ENCODE measurements at regions not wholly inside any gene's neighbourhood (a gene's known extent, or its start where the extent isn't known, plus 50 kb on each side); places are given as distances from the start of the nearest gene placed in this dataset.

- intact Hi-C loops (cut with micrococcal nuclease), result loop anchor here (1.0 to 5.0 kb wide), 2 partner anchors 169 to 209 kb away; no protein-coding TSS in a partner anchor
- Histone ChIP-seq H3K9me2 (replicated peaks; ENCODE audit: low read length) (no peaks in the 10 kb centered on the region), H3K36me3 (ENCODE audit: low read depth, low read length) (no peaks in the 10 kb centered on the region), H3K4me3 (ENCODE audit: low read length) (no peak overlapping the region), H3K4me2 (ENCODE audit: low read length) (no peak overlapping the region), H3K27me3 (ENCODE audit: low read length) (no peaks in the 10 kb centered on the region), H3K79me2 (ENCODE audit: low read length) (no peaks in the 10 kb centered on the region), H3K9ac (ENCODE audit: low read length) (no peak overlapping the region), H3K9me3 (ENCODE audit: low read length) (no peaks in the 10 kb centered on the region), H3K27ac (ENCODE audit: low read length) (no peak overlapping the region), H2AFZ (ENCODE audit: low read length) (no peak overlapping the region), H4K20me1 (ENCODE audit: low read length) (no peaks in the 10 kb centered on the region), H3K4me1 (ENCODE audit: insufficient read depth, low read length) (0 out of 2 replicates have a peak, but pooled peaks cover 5% of the 10 kb centered on the region), H3F3A (ENCODE audit: low read length, unreplicated experiment) (no peaks in the 10 kb centered on the region)
- ChIA-PET POLR2A (ENCODE audit: unreplicated experiment) (no interaction called here), CTCF (no interaction called here)
- BruUV-seq (replicated peaks), result no TSS peak
- TF ChIP-seq EZH2phosphoT487 (IDR thresholded peaks at IDR 0.05; ENCODE audit: borderline replicate concordance, low read length), result no peak
- TF ChIP-seq, protein P1, sequence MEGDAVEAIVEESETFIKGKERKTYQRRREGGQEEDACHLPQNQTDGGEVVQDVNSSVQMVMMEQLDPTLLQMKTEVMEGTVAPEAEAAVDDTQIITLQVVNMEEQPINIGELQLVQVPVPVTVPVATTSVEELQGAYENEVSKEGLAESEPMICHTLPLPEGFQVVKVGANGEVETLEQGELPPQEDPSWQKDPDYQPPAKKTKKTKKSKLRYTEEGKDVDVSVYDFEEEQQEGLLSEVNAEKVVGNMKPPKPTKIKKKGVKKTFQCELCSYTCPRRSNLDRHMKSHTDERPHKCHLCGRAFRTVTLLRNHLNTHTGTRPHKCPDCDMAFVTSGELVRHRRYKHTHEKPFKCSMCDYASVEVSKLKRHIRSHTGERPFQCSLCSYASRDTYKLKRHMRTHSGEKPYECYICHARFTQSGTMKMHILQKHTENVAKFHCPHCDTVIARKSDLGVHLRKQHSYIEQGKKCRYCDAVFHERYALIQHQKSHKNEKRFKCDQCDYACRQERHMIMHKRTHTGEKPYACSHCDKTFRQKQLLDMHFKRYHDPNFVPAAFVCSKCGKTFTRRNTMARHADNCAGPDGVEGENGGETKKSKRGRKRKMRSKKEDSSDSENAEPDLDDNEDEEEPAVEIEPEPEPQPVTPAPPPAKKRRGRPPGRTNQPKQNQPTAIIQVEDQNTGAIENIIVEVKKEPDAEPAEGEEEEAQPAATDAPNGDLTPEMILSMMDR (conservative IDR thresholded peaks at IDR 0.05; ENCODE audit: low read depth, low read length), result peak; percentile 85
- peak; percentile 64 for DNase-seq
- ATAC-seq, result peak; percentile 38; the same call in 1 of the 2 replicates
Measured at GRCh38 chr4:71941001-71941400, 90.8 kb upstream of the NPFFR2 start.

GRCh38 chr4:71944956-71945355 is 86.8 kb upstream of the NPFFR2 start:
- TF ChIP-seq EZH2phosphoT487 (IDR thresholded peaks at IDR 0.05; ENCODE audit: borderline replicate concordance, low read length) (no peak), EZH2 (IDR thresholded peaks at IDR 0.05; ENCODE audit: low read length, unreplicated experiment) (no peak)
- TF ChIP-seq, protein P1 (conservative IDR thresholded peaks at IDR 0.05; ENCODE audit: low read depth, low read length), result no peak
- ATAC-seq, result peak; percentile 57
- CTCF ChIA-PET, result no interaction called here
- intact Hi-C loops (cut with micrococcal nuclease), result loop anchor here (5.0 kb wide), 1 partner anchor 173 kb away; no protein-coding TSS in a partner anchor
- H4K20me1 ChIP-seq (ENCODE audit: low read length), result no peaks in the 10 kb centered on the region
- H3K4me1 ChIP-seq (ENCODE audit: insufficient read depth, low read length), result 0 out of 2 replicates have a peak, but pooled peaks cover 5% of the 10 kb centered on the region
- no peaks in the 10 kb centered on the region for H3K9me2 ChIP-seq (replicated peaks; ENCODE audit: low read length)
- DNase-seq, result peak; percentile 65
- H3K79me2 ChIP-seq (ENCODE audit: low read length), result no peaks in the 10 kb centered on the region
- no peak overlapping the region for H3K4me2 ChIP-seq (ENCODE audit: low read length)
- H3K36me3 ChIP-seq (ENCODE audit: low read depth, low read length), result no peaks in the 10 kb centered on the region
- no peak overlapping the region for H3K27ac ChIP-seq (ENCODE audit: low read length)
- POLR2A ChIA-PET (ENCODE audit: unreplicated experiment), result no interaction called here
- no TSS peak for BruUV-seq (replicated peaks)
- H3K4me3 ChIP-seq (ENCODE audit: low read length), result no peak overlapping the region
- H3K9ac ChIP-seq (ENCODE audit: low read length), result no peak overlapping the region
- no peaks in the 10 kb centered on the region for H3K9me3 ChIP-seq (ENCODE audit: low read length)
- H3K27me3 ChIP-seq (ENCODE audit: low read length), result no peaks in the 10 kb centered on the region
- H2AFZ ChIP-seq (ENCODE audit: low read length), result no peak overlapping the region
- no peaks in the 10 kb centered on the region for H3F3A ChIP-seq (ENCODE audit: low read length, unreplicated experiment)

DNA sequence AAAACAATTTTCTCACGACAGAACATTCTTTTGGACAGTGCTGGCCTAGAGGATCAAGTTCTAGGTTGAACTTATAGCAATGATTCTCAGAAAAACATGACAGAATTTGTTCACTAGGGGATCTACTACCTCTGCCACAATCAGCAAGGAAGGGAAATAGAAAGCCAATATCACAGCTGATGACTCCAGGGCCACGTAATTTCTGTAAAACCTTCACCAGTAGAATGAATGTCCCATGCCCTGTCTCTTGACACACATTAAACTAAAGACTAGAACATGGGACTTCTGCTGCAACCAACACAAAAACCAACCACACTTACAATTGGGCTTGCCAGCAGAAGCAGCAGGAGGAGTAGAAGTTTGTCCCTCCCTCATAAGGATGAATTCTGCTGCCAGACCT is 86.0 kb upstream of the NPFFR2 start:
- ChIA-PET POLR2A (ENCODE audit: unreplicated experiment) (interaction anchor here (0.6 kb wide), 1 partner anchor 27 kb away, joined by 3 read pairs; no protein-coding TSS in a partner anchor), CTCF (no interaction called here)
- no peaks in the 10 kb centered on the region for H4K20me1 ChIP-seq (ENCODE audit: low read length)
- no peaks in the 10 kb centered on the region for H3K9me3 ChIP-seq (ENCODE audit: low read length)
- no peak overlapping the region for H3K27ac ChIP-seq (ENCODE audit: low read length)
- DNase-seq, result no peak
- no peaks in the 10 kb centered on the region for H3K36me3 ChIP-seq (ENCODE audit: low read depth, low read length)
- no peak for ATAC-seq
- intact Hi-C loops (cut with micrococcal nuclease), result no loop called here
- H3K9ac ChIP-seq (ENCODE audit: low read length), result no peak overlapping the region
- 0 out of 2 replicates have a peak, but pooled peaks cover 5% of the 10 kb centered on the region for H3K4me1 ChIP-seq (ENCODE audit: insufficient read depth, low read length)
- no peaks in the 10 kb centered on the region for H3K9me2 ChIP-seq (replicated peaks; ENCODE audit: low read length)
- H3K4me2 ChIP-seq (ENCODE audit: low read length), result no peak overlapping the region
- H3K79me2 ChIP-seq (ENCODE audit: low read length), result no peaks in the 10 kb centered on the region
- no peaks in the 10 kb centered on the region for H3K27me3 ChIP-seq (ENCODE audit: low read length)
- H3K4me3 ChIP-seq (ENCODE audit: low read length), result no peak overlapping the region
- BruUV-seq (replicated peaks), result no TSS peak
- no peak overlapping the region for H2AFZ ChIP-seq (ENCODE audit: low read length)
- no peaks in the 10 kb centered on the region for H3F3A ChIP-seq (ENCODE audit: low read length, unreplicated experiment)
- no peak for TF ChIP-seq EZH2 (IDR thresholded peaks at IDR 0.05; ENCODE audit: low read length, unreplicated experiment)
- TF ChIP-seq EZH2phosphoT487 (IDR thresholded peaks at IDR 0.05; ENCODE audit: borderline replicate concordance, low read length), result no peak
- TF ChIP-seq, protein P1 (conservative IDR thresholded peaks at IDR 0.05; ENCODE audit: low read depth, low read length), result no peak
